Adrenal gland (tissue), 5 donors: ENCODE measurements at regions not wholly inside any gene's neighbourhood (a gene's known extent, or its start where the extent isn't known, plus 50 kb on each side); places are given as distances from the start of the nearest gene placed in this dataset.

Experiments
- POLR2A ChIP-seq, 2 donors: fragments of 450-650 bp; IDR thresholded peaks; one replicate each; pipeline ENCODE4 v1.6.1; 2017; ENCODE audit warnings: antibody characterized with exemption in 2 of 2, mild to moderate bottlenecking in 2 of 2, moderate library complexity in 1 of 2
- TF ChIP-seq, protein P1 (sequence below), 6 experiments: fragments of 450-650 bp in 4 of 6; fragments of 200-600 bp in 2 of 6; sonication (generic) in 1 of 6; IDR thresholded peaks; 1 replicate in 5 of 6; 2 replicates in 1 of 6; pipeline versions ENCODE4 v1.5.1 to v1.8.0; 2016 to 2021; ENCODE audit warnings: antibody characterized with exemption in 6 of 6, mild to moderate bottlenecking in 2 of 6, moderate library complexity in 1 of 6
- donor health status: DM: no; HTN: no; CAD: no.

DNA sequence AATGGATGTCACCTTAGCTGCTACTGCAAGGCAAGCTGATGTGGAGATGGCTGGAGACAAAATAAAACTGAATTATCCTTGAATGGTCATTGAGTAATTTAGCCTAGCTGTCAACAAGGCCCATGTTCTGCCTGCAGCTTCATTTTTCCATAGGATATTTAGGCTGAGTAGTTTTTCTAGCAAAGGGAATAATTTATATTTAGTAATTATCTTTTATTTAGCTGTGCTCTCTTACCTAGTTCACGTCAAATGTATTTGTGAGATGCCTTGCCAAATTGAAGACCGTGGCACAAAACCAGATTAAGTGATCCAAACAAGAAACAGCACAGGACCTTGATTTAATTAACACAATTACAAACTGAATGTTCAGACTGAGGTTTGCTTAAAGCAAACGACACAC lies 77.4 kb upstream of the CEP162 start:
- TF ChIP-seq, protein P1, sequence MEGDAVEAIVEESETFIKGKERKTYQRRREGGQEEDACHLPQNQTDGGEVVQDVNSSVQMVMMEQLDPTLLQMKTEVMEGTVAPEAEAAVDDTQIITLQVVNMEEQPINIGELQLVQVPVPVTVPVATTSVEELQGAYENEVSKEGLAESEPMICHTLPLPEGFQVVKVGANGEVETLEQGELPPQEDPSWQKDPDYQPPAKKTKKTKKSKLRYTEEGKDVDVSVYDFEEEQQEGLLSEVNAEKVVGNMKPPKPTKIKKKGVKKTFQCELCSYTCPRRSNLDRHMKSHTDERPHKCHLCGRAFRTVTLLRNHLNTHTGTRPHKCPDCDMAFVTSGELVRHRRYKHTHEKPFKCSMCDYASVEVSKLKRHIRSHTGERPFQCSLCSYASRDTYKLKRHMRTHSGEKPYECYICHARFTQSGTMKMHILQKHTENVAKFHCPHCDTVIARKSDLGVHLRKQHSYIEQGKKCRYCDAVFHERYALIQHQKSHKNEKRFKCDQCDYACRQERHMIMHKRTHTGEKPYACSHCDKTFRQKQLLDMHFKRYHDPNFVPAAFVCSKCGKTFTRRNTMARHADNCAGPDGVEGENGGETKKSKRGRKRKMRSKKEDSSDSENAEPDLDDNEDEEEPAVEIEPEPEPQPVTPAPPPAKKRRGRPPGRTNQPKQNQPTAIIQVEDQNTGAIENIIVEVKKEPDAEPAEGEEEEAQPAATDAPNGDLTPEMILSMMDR (IDR thresholded peaks at IDR 0.05), result no peak
- TF ChIP-seq POLR2A (IDR thresholded peaks at IDR 0.05), result no peak
